HepG2 (cell line): ENCODE measurements at regions not wholly inside any gene's neighbourhood (a gene's known extent, or its start where the extent isn't known, plus 50 kb on each side); places are given as distances from the start of the nearest gene placed in this dataset.

Source experiments
- ATAC-seq: fragments of 200-7000 bp; cut with Tn5 transposase; 3 replicates; pipeline ENCODE4 v1.9.1; 2020; ENCODE audit warnings: mild to moderate bottlenecking, moderate library complexity
- BruUV-seq: library from RNA; stranded (reverse); fragments of 400-500 nt; replicated peaks from 2 replicates; lab custom pipeline; 2021; lab: Mats Ljungman, UMichigan
- CTCF ChIA-PET: fragments of 300-600 bp; formaldehyde crosslinking; extraction: SDS; loops from one replicate; lab custom pipeline; 2021; ENCODE audit warnings: low total read pairs, inconsistent platforms, low intra/inter-chr PET ratio; lab: Yijun Ruan, JAX
- POLR2A ChIA-PET: fragments of 350-600 bp; sonication (Branson Sonifier 250); formaldehyde crosslinking; loops from one replicate; lab custom pipeline; 2020; ENCODE audit warnings: antibody characterized with exemption, inconsistent platforms; lab: Yijun Ruan, JAX
- DNase-seq: peaks from one replicate; pipeline ENCODE4 v3.0.0-alpha.2; 2015; ENCODE audit warnings: low spot score
- FAIRE-seq: peaks from 3 replicates; lab custom pipeline; 2011; peaks lifted over from hg19 to GRCh38; lab: Jason Lieb, UNC
- H2AFZ ChIP-seq: one replicate; pipeline ENCODE4 v1.6.1; 2011; ENCODE audit warnings: low read length, inconsistent platforms
- H3K27ac ChIP-seq: fragments of 300-600 bp; 3 replicates; pipeline ENCODE4 v1.8.0; 2011; ENCODE audit warnings: mixed run types, mild to moderate bottlenecking, mixed read lengths, low read length, inconsistent platforms; ENCODE audit not compliant: insufficient read depth; ENCODE audit errors: extremely low read length
- H3K27me3 ChIP-seq, 2 experiments: fragments of 200-600 bp in 1 of 2; 2 replicates in 1 of 2; 3 replicates in 1 of 2; pipeline versions ENCODE4 v1.6.0 to v1.8.0; 2011; ENCODE audit warnings: low read length in 2 of 2, mild to moderate bottlenecking in 2 of 2, moderate library complexity in 2 of 2, inconsistent platforms in 1 of 2; ENCODE audit not compliant: insufficient read depth in 2 of 2, control insufficient read depth in 1 of 2
- H3K36me3 ChIP-seq, 2 experiments: fragments of 200-600 bp in 1 of 2; replicated peaks in 1 of 2; 2 replicates in 1 of 2; 3 replicates in 1 of 2; pipeline versions ENCODE4 v1.5.1 to v1.8.0; 2011; ENCODE audit warnings: low read length in 2 of 2, inconsistent platforms in 1 of 2; ENCODE audit not compliant: insufficient read depth in 2 of 2, control insufficient read depth in 1 of 2
- H3K4me1 ChIP-seq: 2 replicates; pipeline ENCODE4 v1.5.1; 2012; ENCODE audit warnings: low read length, inconsistent platforms; ENCODE audit not compliant: insufficient read depth
- H3K4me2 ChIP-seq: 2 replicates; pipeline ENCODE4 v1.6.0; 2011; ENCODE audit warnings: low read depth, low read length, inconsistent platforms
- H3K4me3 ChIP-seq, 3 experiments: fragments of 200-600 bp in 1 of 3; sonication (generic), shearing (Covaris generic) in 1 of 3; replicated peaks in 1 of 3; 2 replicates each; pipeline ENCODE4 v1.5.1; 2011 to 2016; ENCODE audit warnings: low read length in 3 of 3, inconsistent platforms in 2 of 3, low read depth in 2 of 3, mild to moderate bottlenecking in 2 of 3, control low read depth in 1 of 3, mixed read lengths in 1 of 3; ENCODE audit not compliant: insufficient read depth in 1 of 3
- H3K79me2 ChIP-seq: one replicate; pipeline ENCODE4 v1.6.1; 2011; ENCODE audit warnings: low read length, inconsistent platforms; ENCODE audit not compliant: insufficient read depth
- H3K9ac ChIP-seq: 2 replicates; pipeline ENCODE4 v1.6.0; 2011; ENCODE audit warnings: mild to moderate bottlenecking, low read depth, low read length, inconsistent platforms; ENCODE audit not compliant: insufficient read depth
- H3K9me3 ChIP-seq: 2 replicates; pipeline ENCODE4 v1.5.1; 2012; ENCODE audit warnings: mild to moderate bottlenecking, low read length
- H4K20me1 ChIP-seq: 2 replicates; pipeline ENCODE4 v1.6.0; 2011; ENCODE audit warnings: inconsistent platforms, mild to moderate bottlenecking, low read length, moderate library complexity; ENCODE audit not compliant: insufficient read depth
- CCAR2 ChIP-seq: fragments of 200-400 bp; formaldehyde crosslinking; optimal IDR thresholded peaks from 2 replicates; pipeline ENCODE3; 2018; ENCODE audit warnings: low read depth, mild to moderate bottlenecking, low read length, moderate library complexity
- DR1 ChIP-seq: sonication (generic); formaldehyde crosslinking; IDR thresholded peaks from 2 replicates; pipeline ENCODE4 v1.8.0; 2021; ENCODE audit warnings: mild to moderate bottlenecking, missing genetic modification reagents, inconsistent platforms
- LCORL ChIP-seq, 2 experiments: fragments of 450-650 bp in 1 of 2; sonication (generic) in 1 of 2; formaldehyde crosslinking in 1 of 2; IDR thresholded peaks; 2 replicates each; pipeline versions ENCODE4 v1.5.0 to v1.6.1; 2017 to 2020; ENCODE audit warnings: antibody characterized with exemption in 1 of 2, missing genetic modification reagents in 1 of 2
- MAFK ChIP-seq, 2 experiments: IDR thresholded peaks in 1 of 2; conservative IDR thresholded peaks in 1 of 2; 2 replicates each; pipeline ENCODE4 v1.6.1; 2011; ENCODE audit warnings: improper control_type of control experiment in 2 of 2, low read length in 2 of 2
- MXI1 ChIP-seq: IDR thresholded peaks from 3 replicates; pipeline ENCODE4 v1.6.1; 2012; ENCODE audit warnings: low read depth, low read length, inconsistent platforms, borderline replicate concordance
- NPAS2 ChIP-seq: sonication (generic); formaldehyde crosslinking; IDR thresholded peaks from 2 replicates; pipeline ENCODE4 v1.8.0; 2022; ENCODE audit warnings: mild to moderate bottlenecking, missing genetic modification reagents, borderline replicate concordance
- RBM22 ChIP-seq: fragments of 200-400 bp; formaldehyde crosslinking; optimal IDR thresholded peaks from 2 replicates; pipeline ENCODE3; 2017; ENCODE audit warnings: mild to moderate bottlenecking, low read length, moderate library complexity
- REXO4 ChIP-seq: sonication (generic); formaldehyde crosslinking; IDR thresholded peaks from 2 replicates; pipeline ENCODE4 v1.8.0; 2022; ENCODE audit warnings: missing genetic modification reagents, mild to moderate bottlenecking, borderline replicate concordance
- RFXANK ChIP-seq: IDR thresholded peaks from 2 replicates; pipeline ENCODE4 v1.6.1; 2016
- RFXAP ChIP-seq: sonication (generic); formaldehyde crosslinking; IDR thresholded peaks from 2 replicates; pipeline ENCODE4 v1.4.0; 2020; ENCODE audit warnings: missing genetic modification reagents, borderline replicate concordance
- SIX1 ChIP-seq: sonication (generic); formaldehyde crosslinking; IDR thresholded peaks from 2 replicates; pipeline ENCODE4 v1.4.0; 2020; ENCODE audit warnings: missing genetic modification reagents, borderline replicate concordance
- SIX4 ChIP-seq: sonication (generic); formaldehyde crosslinking; IDR thresholded peaks from 2 replicates; pipeline ENCODE4 v1.4.0; 2020; ENCODE audit warnings: missing genetic modification reagents
- ZNF30 ChIP-seq: sonication (generic); formaldehyde crosslinking; IDR thresholded peaks from 2 replicates; pipeline ENCODE4 v1.5.0; 2020; ENCODE audit warnings: mild to moderate bottlenecking, missing genetic modification reagents
- ZNF549 ChIP-seq: sonication (generic); formaldehyde crosslinking; IDR thresholded peaks from 2 replicates; pipeline ENCODE4 v1.5.0; 2020; ENCODE audit warnings: missing genetic modification reagents
- WGBS: methylation state at CpG from one replicate; pipeline ENCODE4 v1.1.6; 2017; ENCODE audit warnings: low lambda C conversion rate; 5-methylcytosine and 5-hydroxymethylcytosine counted together
- in situ Hi-C: cut with HindIII; loops from 2 replicates; pipeline ENCODE4 v1.10.0; 2017; ENCODE audit warnings: low pct_unique_long_range_greater_than_20kb; ENCODE audit not compliant: extremely low pct_ligation_motif_present
- intact Hi-C: fragments of 100-400 bp; cut with micrococcal nuclease; formaldehyde crosslinking; loops from one replicate; pipeline ENCODE4 v1.10.0; 2022; ENCODE audit not compliant: unreplicated experiment
- TF ChIP-seq, protein P1 (sequence below): sonication (generic); formaldehyde crosslinking; conservative IDR thresholded peaks from 2 replicates; pipeline ENCODE4 v1.8.0; 2022; ENCODE audit warnings: low read depth, missing genetic modification reagents
- TF ChIP-seq, protein P2 (sequence below): sonication (generic); formaldehyde crosslinking; IDR thresholded peaks from 2 replicates; pipeline ENCODE4 v1.5.0; 2020; ENCODE audit warnings: mild to moderate bottlenecking, missing genetic modification reagents
- TF ChIP-seq, protein P3 (sequence below): fragments of 450-650 bp; IDR thresholded peaks from 2 replicates; pipeline ENCODE4 v1.6.1; 2017
- TF ChIP-seq, protein P4 (sequence below): sonication (generic); formaldehyde crosslinking; IDR thresholded peaks from 2 replicates; pipeline ENCODE4 v1.8.0; 2022; ENCODE audit warnings: missing genetic modification reagents, low read depth, mild to moderate bottlenecking, borderline replicate concordance

DNA sequence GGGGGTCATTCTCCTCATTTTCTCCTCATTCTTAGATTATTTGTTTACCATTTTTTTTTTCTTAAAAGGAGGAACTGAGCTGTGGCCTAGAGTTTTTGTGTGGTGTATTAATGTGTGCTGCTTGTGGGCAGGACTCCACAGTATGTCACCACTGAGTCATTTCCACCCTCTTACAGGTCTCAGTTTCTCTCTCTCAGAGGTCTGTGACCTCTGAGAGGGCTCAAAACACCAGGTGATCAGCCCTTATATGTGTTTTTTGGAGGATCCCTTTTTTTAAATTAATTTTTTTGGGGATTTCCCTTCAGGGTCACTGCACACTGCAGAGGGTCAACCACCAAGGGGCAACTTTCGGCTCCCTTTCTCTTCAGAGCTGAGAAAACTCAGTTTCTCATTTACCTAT, 166.4 kb downstream of the SUCNR1 start:
- no peak overlapping the region for H3K4me3 ChIP-seq
- H3K9ac ChIP-seq, result no peak overlapping the region
- no peak overlapping the region for H3K4me2 ChIP-seq
- FAIRE-seq (no peak), DNase-seq (no peak), ATAC-seq (no peak)
- intact Hi-C loops (no loop called here), in situ Hi-C loops (no loop called here)
- WGBS, result 0% methylated on average over 1 of the region's 1 CpG
- ChIA-PET POLR2A (no interaction called here), CTCF (no interaction called here)
- H3K36me3 ChIP-seq, result no peaks in the 10 kb centered on the region
- H4K20me1 ChIP-seq, result no peaks in the 10 kb centered on the region
- TF ChIP-seq CCAR2 (no peak), RBM22 (no peak), REXO4 (CRISPR knock-in tag) (no peak), RFXANK (no peak), ZNF549 (CRISPR knock-in tag) (no peak), RFXAP (CRISPR knock-in tag) (no peak), NPAS2 (no peak), SIX1 (no peak), MXI1 (no peak), MAFK (conservative IDR thresholded peaks at IDR 0.05 in 1 of 2, IDR thresholded peaks at IDR 0.05 in 1 of 2; ENCODE audit: low read length in 2 of 2) (no peak), ZNF30 (CRISPR knock-in tag) (no peak), DR1 (CRISPR knock-in tag) (no peak), SIX4 (no peak), LCORL (IDR thresholded peaks at IDR 0.05) (no peak), LCORL (CRISPR knock-in tag; IDR thresholded peaks at IDR 0.05) (no peak)
- TF ChIP-seq, protein P1, sequence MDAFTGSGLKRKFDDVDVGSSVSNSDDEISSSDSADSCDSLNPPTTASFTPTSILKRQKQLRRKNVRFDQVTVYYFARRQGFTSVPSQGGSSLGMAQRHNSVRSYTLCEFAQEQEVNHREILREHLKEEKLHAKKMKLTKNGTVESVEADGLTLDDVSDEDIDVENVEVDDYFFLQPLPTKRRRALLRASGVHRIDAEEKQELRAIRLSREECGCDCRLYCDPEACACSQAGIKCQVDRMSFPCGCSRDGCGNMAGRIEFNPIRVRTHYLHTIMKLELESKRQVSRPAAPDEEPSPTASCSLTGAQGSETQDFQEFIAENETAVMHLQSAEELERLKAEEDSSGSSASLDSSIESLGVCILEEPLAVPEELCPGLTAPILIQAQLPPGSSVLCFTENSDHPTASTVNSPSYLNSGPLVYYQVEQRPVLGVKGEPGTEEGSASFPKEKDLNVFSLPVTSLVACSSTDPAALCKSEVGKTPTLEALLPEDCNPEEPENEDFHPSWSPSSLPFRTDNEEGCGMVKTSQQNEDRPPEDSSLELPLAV (CRISPR knock-in tag), result no peak
- TF ChIP-seq, protein P2, sequence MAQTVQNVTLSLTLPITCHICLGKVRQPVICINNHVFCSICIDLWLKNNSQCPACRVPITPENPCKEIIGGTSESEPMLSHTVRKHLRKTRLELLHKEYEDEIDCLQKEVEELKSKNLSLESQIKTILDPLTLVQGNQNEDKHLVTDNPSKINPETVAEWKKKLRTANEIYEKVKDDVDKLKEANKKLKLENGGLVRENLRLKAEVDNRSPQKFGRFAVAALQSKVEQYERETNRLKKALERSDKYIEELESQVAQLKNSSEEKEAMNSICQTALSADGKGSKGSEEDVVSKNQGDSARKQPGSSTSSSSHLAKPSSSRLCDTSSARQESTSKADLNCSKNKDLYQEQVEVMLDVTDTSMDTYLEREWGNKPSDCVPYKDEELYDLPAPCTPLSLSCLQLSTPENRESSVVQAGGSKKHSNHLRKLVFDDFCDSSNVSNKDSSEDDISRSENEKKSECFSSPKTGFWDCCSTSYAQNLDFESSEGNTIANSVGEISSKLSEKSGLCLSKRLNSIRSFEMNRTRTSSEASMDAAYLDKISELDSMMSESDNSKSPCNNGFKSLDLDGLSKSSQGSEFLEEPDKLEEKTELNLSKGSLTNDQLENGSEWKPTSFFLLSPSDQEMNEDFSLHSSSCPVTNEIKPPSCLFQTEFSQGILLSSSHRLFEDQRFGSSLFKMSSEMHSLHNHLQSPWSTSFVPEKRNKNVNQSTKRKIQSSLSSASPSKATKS, result no peak
- TF ChIP-seq, protein P3, sequence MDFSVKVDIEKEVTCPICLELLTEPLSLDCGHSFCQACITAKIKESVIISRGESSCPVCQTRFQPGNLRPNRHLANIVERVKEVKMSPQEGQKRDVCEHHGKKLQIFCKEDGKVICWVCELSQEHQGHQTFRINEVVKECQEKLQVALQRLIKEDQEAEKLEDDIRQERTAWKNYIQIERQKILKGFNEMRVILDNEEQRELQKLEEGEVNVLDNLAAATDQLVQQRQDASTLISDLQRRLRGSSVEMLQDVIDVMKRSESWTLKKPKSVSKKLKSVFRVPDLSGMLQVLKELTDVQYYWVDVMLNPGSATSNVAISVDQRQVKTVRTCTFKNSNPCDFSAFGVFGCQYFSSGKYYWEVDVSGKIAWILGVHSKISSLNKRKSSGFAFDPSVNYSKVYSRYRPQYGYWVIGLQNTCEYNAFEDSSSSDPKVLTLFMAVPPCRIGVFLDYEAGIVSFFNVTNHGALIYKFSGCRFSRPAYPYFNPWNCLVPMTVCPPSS, result no peak
- TF ChIP-seq, protein P4, sequence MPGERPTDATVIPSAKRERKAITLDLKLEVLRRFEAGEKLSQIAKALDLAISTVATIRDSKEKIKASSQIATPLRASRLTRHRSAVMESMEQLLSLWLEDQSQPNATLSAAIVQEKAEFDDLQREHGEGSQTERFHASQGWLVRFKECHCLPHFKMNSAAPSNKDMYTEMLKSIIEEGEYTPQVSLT (CRISPR knock-in tag), result no peak
- H3K27me3 ChIP-seq, result no peaks in the 10 kb centered on the region
- H3K4me1 ChIP-seq, result no peaks in the 10 kb centered on the region
- H3K27ac ChIP-seq, result no peak overlapping the region
- no peaks in the 10 kb centered on the region for H3K79me2 ChIP-seq
- peaks cover 7% of the 10 kb centered on the region; the same call in 1 of the 2 replicates for H3K9me3 ChIP-seq
- no peak overlapping the region for H2AFZ ChIP-seq
- no TSS peak for BruUV-seq
